ENCODE measurements at regions not wholly inside any gene's neighbourhood (a gene's known extent, or its start where the extent isn't known, plus 50 kb on each side); places are given as distances from the start of the nearest gene placed in this dataset.
A peak's percentile ranks its signal among the peaks of the same experiment; 100 is the strongest.
"Not testable (repeated sequence)": the region's sequence is repeated elsewhere in the genome, so short reads cannot be mapped to it uniquely, and the experiment has no call there.

DNA sequence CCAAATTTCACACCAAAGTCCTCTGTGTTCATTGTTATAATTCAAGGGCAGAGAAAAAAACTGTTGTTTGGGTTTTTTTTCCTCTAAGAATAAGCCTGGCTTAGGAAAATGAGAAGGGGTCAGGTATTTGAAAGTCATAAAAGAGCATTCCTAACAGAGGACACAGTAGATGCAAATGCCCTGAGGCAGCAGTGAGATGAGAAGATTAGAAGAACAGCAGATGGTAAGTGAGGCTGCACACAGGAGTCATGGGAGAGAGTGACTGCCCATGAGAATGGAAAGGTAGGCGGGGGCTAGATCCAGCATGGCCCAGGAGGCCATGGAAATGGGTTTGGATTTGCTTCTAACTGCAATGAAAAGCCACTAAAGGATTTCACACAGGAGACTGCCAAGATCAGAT, 107.5 kb upstream of the RBPJ start:
- no peak for DNase-seq (ENCODE audit: low spot score)

DNA sequence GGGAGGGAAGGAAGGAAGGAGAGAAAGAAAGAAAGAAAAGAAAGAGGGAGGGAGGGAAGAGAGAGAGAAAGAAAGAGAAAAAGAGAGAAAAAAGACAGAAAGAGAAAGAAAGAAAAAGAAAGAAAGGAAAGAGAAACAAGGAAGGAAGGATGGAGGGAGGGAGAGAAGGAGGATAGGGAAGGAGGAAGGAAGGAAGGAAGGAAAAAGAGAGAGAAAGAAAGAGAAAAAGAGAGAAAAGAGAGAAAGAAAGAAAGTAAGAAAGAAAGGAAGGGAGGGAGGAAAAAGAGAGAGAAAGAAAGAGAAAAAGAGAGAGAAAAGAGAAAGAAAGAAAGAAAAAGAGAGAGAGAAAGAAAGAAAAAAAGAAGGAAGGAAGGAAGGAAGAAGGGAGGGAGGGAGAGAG, 105.8 kb upstream of the RBPJ start:
- no peak for DNase-seq (ENCODE audit: low spot score)

- DNase-seq (ENCODE audit: low spot score), result no peak
These were observed 105.1 kb upstream of the RBPJ start for GRCh38 chr4:26215725-26216124.

DNA sequence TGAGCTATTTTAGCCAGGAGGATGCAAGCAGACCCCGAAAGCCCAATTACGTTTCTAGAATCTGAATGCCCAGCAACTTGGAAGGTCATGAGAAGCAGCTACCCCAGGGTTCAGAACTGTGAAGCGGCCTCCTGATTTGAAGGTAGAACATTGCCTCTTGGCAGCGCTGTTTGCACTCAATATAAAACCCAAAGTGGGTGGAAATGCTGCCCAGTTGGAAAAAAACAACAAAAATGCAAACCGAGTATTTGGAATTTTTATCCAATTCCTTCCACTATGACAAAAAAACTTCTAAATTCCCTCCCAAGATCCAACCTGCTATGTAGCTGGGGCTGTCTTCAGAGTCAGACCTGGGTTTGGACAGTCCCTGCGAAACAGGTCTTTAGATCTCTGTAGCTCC, 103.3 kb upstream of the RBPJ start:
- DNase-seq (ENCODE audit: low spot score), result no peak

DNA sequence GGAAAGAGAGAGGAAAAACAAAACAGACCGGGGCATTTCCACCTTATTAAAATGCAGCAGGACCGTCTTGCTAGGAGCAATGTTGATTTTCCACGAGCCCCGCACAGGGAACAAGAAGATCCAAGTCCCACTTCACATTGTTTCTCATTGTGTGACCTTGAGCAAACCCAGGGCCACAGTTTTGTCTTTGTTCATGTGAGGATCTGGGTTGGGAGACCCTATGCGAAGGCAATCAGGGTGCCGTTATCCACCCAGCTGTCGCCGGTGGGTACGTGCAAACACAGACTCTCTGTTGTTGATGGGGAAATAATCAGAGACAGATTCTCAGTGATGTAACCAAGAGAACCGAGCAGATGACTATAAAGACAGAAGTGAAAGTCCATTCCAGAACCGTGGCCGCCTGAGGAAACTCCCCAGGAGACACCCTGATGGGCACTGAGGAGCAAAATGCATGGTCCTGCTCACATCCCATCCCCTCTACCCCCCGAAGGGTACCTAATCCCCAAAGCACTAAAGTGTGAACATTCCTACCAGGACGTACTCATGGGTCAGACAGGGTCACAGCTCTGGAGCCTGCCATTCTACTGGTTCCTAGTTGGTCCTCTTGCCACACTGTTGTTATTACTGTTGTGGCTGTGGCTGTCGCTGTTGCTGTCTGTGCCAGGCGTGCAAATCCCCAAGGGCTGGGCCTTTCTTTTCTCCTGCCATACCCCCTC, 102.7 kb upstream of the RBPJ start:
- DNase-seq (ENCODE audit: low spot score), result peak; percentile 30

GRCh38 chr4:26218677-26219605, 101.9 kb upstream of the RBPJ start:
- DNase-seq (ENCODE audit: low spot score), result no peak

- no peak for DNase-seq (ENCODE audit: low spot score)
These were observed 100.1 kb upstream of the RBPJ start for GRCh38 chr4:26220696-26221095.

DNA sequence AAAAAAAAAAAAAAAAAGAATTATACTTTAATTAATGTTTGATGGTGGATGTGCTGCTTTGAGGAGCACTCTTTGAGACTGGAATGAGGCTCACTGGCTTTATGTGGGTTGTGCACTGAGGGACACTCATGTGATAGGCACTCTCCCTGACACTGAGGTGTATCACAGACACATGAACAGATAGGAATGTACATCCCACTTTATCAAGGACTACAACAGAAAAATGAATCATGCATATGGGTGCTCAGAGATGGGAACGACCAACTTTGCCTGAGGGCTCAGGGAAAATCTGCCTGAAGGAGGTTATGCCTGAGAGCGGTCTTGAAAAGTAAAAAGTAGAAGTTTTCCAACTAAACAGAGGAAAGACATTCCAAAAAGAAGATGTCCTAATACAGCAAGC, 97.7 kb upstream of the RBPJ start:
- no peak for DNase-seq (ENCODE audit: low spot score)

DNA sequence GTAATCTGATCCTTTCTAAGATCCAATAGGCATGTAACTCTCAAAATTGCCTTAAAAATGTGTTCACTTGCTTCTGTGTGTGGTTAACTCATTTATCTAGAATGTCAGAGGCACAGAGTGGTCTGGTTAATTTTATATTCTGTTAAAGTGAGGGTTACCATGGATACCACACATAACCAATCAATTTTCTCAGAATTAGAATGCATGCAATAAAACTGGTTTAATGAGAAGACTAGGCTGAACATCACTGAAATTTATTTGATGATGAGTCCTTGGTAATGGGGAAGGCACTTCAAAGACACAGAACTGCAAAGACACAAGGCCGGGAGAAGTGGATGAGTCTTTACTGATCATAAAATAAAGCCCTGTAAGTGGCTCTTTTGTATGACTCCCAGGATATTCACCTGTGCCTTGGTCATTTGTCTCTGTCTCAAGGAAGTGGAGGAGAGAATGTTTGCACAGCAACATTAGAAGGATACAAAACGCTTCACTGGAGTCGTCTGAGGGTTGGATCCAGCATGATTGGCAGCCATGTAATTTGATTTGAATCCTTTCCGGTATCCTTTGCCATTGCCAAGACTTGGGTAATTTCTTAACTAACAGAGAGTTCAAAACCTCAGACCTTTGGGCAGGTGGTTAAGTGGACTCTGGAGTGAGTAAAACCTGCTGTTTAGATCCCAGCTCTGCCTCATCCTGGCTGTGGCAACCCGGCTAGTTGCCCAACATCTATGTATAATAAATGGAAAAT, 94.0 kb upstream of the RBPJ start:
- no peak for DNase-seq (ENCODE audit: low spot score)

- no peak for DNase-seq (ENCODE audit: low spot score)
These were observed 93.1 kb upstream of the RBPJ start for GRCh38 chr4:26227601-26228229.

DNA sequence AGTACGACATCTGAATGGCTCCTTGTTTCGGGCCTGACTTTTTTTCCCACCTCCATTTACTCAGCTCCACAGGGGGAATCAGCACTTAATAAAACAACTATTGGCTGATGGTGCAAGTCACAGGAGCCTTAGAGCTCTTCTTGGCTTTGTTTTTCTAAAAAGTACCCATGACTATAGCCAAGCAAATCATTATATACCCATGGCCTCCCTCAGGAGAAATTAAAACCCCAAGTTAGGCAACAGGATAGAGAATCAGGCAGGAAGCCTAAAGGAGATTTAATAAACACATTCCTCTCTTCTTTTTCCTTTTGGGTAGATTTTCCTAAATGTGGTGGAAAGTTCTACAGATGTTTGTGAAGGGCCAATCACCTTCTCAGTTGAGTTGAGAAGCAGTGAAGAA, 91.9 kb upstream of the RBPJ start:
- no peak for DNase-seq (ENCODE audit: low spot score)

- no peak for DNase-seq (ENCODE audit: low spot score)
These were observed 90.8 kb upstream of the RBPJ start for GRCh38 chr4:26229974-26230373.

DNA sequence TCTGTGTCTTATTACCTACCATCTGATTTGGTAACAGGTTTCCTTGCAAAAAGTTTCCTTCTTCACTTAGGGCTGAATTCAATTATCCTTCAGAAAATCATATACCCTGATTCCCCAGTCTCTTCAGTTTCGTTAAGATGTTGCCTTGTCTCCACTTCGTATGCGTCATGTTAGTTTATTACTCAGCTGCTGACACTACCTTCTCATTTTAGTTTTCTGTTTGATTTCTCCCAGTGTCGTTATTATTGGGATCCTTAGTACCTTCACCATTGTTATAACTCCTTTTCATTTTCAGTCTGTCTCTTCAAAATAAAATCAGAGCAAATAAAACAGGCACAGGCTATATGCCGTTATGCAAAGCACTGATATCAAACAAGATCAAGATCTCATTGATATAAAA, 87.5 kb upstream of the RBPJ start:
- DNase-seq (ENCODE audit: low spot score), result no peak

GRCh38 chr4:26235500-26235899, 85.3 kb upstream of the RBPJ start:
- DNase-seq (ENCODE audit: low spot score), result no peak

- DNase-seq (ENCODE audit: low spot score), result no peak
These were observed 82.9 kb upstream of the RBPJ start for GRCh38 chr4:26237916-26238315.

DNA sequence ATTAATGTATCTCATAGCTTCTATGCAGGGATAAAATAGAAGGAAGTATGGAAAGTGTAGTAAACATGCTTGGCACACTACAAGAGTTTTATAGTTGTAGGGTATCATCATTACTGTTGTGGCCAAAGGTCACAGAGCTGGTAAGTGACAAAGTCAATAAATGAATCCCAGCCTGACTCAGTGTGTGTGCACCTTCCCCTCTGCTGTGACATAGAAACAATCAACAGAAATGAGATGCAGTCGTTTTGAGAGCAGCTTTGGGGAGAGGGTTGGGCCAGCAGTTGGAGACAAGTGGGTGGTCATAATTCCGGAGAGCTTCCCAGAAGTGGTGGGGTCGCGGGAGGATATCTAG, 82.4 kb upstream of the RBPJ start:
- no peak for DNase-seq (ENCODE audit: low spot score)

DNA sequence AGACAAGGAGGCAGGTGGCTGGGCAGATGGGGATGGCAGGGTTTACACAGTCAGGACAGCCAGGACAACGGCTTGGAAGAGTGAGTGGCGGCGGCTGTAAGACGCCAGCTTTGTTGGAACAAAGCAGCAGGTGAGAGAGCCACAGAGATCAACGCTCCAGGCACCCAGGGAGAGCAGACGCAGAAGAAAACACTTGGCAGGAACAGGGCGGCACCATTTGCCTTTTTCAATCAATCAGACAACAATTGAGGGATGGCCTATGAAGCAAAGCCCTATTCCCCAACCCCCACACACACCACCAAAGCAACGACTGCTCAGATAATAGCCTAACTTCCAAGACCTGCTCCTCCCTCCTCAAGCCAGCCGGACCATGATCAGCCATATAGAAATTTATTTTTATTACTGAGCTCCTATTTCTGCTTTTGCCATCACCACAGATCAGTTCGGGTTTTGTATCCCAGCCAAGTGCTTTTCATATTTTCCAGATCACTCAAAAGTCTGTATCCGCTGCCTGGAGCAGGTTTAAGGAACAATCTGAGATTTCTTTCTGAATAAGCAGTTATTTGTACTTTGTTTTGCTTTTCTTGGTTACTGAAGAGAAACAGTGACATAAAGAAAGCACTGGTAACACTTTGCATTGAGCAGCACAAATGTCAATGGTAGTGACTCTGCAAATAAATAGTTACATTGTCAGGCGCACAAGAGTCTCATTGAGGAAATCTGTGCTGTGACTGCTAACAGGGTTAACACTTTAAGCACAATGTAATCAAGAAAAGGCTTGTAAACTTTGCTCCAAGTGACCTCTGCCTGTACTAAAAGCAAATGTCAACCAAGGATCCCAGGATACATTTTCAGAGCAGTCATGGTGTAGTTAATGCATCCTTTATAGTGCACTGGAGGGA, 81.8 kb upstream of the RBPJ start:
- DNase-seq (ENCODE audit: low spot score), result no peak

GRCh38 chr4:26239801-26240200, 81.0 kb upstream of the RBPJ start:
- DNase-seq (ENCODE audit: low spot score), result no peak

DNA sequence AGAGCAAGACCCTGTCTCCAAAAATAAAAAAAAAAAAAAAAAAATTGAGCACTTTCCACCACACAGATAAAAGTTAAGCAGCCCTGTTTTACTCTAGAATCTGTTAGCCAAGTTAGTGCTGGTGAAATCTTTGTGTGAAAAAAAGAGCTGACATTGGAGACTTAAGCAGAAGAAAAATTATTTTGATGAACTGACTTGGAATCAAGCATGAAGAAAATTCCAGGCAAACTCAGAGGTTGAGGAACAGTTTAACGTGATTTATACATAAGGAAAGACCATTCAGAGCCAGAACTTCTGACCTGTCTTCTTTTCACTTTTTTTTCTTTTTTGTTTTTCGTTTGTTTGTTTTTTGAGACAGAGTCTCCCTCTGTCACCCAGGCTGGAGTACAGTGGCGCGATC, 79.6 kb upstream of the RBPJ start:
- no peak for DNase-seq (ENCODE audit: low spot score)

- no peak for DNase-seq (ENCODE audit: low spot score)
These were observed 78.4 kb upstream of the RBPJ start for GRCh38 chr4:26242451-26242850.

DNA sequence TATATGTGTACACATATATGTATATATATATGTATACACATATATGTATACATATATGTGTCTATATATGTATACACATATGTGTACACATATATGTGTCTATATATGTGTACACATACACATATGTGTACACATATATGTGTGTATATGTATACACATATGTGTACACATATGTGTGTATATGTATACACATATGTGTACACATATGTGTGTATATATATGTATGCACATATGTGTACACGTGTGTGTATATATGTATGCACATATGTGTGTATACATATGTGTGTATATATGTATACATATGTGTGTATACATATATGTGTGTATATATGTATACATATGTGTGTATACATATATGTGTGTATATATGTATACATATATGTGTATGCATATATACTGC, 76.7 kb upstream of the RBPJ start:
- DNase-seq (ENCODE audit: low spot score), result not testable (repeated sequence)

Data from germinal center (tissue), 1 donor.